ENCODE measurements at regions not wholly inside any gene's neighbourhood (a gene's known extent, or its start where the extent isn't known, plus 50 kb on each side); places are given as distances from the start of the nearest gene placed in this dataset.

GRCh38 chr5:125798307-125798706 is 624.9 kb upstream of the GRAMD2B start:
- H3K27ac Mint-ChIP-seq, result no peak overlapping the region

DNA sequence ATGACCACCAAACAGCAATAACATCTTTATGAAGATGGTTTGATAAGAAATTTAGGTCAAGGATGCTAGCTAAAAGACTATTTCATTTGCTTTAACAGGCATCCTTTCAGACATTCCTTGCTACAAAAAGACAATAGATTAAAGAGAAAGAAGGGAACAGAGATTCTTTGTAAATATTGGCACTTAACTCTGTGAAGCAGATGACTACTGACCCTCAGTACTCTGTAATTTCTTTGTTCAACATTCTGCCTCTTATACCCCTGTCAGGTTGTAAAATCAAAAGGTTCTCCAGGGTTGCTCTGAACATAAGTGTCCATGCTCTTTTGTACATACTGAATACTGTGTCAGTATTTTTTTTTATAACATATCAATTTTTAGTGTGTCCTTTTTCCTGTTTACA is 610.6 kb upstream of the GRAMD2B start:
- Mint-ChIP-seq H3K4me3 (no peak overlapping the region), H3K27me3 (ENCODE audit: insufficient read depth) (no peaks in the 10 kb centered on the region), H3K9me3 (no peaks in the 10 kb centered on the region), H3K36me3 (ENCODE audit: low read depth) (no peaks in the 10 kb centered on the region), H3K27ac (no peak overlapping the region), H3K4me1 (peaks cover 8% of the 10 kb centered on the region)
- H3K27ac ChIP-seq (ENCODE audit: low read depth, low read length), result peak overlapping the region; percentile 70
- DNase-seq, result no peak
- TF ChIP-seq, protein P1, sequence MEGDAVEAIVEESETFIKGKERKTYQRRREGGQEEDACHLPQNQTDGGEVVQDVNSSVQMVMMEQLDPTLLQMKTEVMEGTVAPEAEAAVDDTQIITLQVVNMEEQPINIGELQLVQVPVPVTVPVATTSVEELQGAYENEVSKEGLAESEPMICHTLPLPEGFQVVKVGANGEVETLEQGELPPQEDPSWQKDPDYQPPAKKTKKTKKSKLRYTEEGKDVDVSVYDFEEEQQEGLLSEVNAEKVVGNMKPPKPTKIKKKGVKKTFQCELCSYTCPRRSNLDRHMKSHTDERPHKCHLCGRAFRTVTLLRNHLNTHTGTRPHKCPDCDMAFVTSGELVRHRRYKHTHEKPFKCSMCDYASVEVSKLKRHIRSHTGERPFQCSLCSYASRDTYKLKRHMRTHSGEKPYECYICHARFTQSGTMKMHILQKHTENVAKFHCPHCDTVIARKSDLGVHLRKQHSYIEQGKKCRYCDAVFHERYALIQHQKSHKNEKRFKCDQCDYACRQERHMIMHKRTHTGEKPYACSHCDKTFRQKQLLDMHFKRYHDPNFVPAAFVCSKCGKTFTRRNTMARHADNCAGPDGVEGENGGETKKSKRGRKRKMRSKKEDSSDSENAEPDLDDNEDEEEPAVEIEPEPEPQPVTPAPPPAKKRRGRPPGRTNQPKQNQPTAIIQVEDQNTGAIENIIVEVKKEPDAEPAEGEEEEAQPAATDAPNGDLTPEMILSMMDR (conservative IDR thresholded peaks at IDR 0.05), result no peak
- H3K36me3 ChIP-seq (ENCODE audit: control insufficient read depth, insufficient read depth, low read length), result no peaks in the 10 kb centered on the region
- H3K4me1 ChIP-seq (ENCODE audit: control insufficient read depth, insufficient read depth, low read length), result no peaks in the 10 kb centered on the region
- no peaks in the 10 kb centered on the region for H3K9me3 ChIP-seq (ENCODE audit: control insufficient read depth, low read length)
- H3K4me3 ChIP-seq (ENCODE audit: low read length), result no peak overlapping the region
- no peak overlapping the region for H3K9ac ChIP-seq (ENCODE audit: extremely low read depth, low read length, poor library complexity, severe bottlenecking)
- H3K27me3 ChIP-seq (ENCODE audit: control insufficient read depth, insufficient read depth, low read length, poor library complexity, severe bottlenecking), result no peaks in the 10 kb centered on the region

More at GRCh38 chr5:125798307-125798706, 624.9 kb upstream of the GRAMD2B start:
- TF ChIP-seq, protein P1 (conservative IDR thresholded peaks at IDR 0.05), result no peak
- Histone ChIP-seq H3K27ac (ENCODE audit: low read depth, low read length) (no peak overlapping the region), H3K4me1 (ENCODE audit: control insufficient read depth, insufficient read depth, low read length) (no peaks in the 10 kb centered on the region), H3K4me3 (ENCODE audit: low read length) (no peak overlapping the region), H3K9ac (ENCODE audit: extremely low read depth, low read length, poor library complexity, severe bottlenecking) (no peak overlapping the region), H3K9me3 (ENCODE audit: control insufficient read depth, low read length) (no peaks in the 10 kb centered on the region), H3K27me3 (ENCODE audit: control insufficient read depth, insufficient read depth, low read length, poor library complexity, severe bottlenecking) (no peaks in the 10 kb centered on the region), H3K36me3 (ENCODE audit: control insufficient read depth, insufficient read depth, low read length) (no peaks in the 10 kb centered on the region)
- Mint-ChIP-seq H3K4me1 (no peaks in the 10 kb centered on the region), H3K27me3 (ENCODE audit: insufficient read depth) (no peaks in the 10 kb centered on the region), H3K36me3 (ENCODE audit: low read depth) (no peaks in the 10 kb centered on the region), H3K9me3 (no peaks in the 10 kb centered on the region), H3K4me3 (no peak overlapping the region)
- DNase-seq, result no peak

DNA sequence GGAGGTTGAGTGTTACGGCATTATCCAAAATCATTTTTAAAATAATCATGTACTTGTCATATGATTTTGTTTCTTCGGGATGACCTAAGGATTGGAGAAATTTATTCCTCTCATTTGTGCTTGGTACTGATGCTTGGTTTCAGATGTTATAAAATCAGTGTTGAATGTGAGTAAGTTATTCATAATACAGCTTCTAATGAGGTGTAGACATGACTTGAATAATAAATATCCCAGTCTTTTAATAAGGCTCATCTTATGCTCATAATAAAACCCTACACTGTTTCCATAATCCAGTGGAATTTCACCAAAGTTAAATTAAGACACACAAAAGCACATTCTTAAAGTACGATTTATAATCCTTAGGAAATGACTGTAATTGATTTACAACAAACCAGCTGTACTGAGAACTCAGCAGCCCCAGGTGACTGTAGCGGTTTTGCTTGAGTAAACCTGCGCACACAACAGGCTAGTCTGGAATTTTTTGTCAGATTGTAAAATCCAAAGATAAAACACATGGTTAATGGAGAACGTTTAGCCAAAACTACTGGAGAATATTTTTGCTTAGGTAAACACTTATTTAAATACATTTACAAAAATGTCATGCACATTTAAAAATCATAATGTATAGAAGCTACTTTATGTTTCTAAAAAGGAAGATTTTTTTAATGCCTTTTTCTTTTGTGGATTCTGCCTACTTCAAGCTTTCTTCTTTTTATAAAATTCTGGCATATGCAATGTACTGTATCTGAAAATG is 609.8 kb upstream of the GRAMD2B start:
- no peaks in the 10 kb centered on the region for H3K4me1 ChIP-seq (ENCODE audit: control insufficient read depth, insufficient read depth, low read length)
- DNase-seq, result no peak
- no peaks in the 10 kb centered on the region for H3K36me3 Mint-ChIP-seq (ENCODE audit: low read depth)
- H3K4me3 ChIP-seq (ENCODE audit: low read length), result no peak overlapping the region
- H3K27ac ChIP-seq (ENCODE audit: low read depth, low read length), result peak overlapping the region; percentile 70
- H3K4me1 Mint-ChIP-seq, result peaks cover 4% of the 10 kb centered on the region
- no peaks in the 10 kb centered on the region for H3K36me3 ChIP-seq (ENCODE audit: control insufficient read depth, insufficient read depth, low read length)
- WGBS, 2 experiments (ENCODE audit: insufficient coverage in 1 of 2, insufficient read length in 1 of 2), result 85 to 89% methylated on average over 3 to 5 of the region's 6 CpGs
- no peaks in the 10 kb centered on the region for H3K9me3 Mint-ChIP-seq
- no peak overlapping the region for H3K9ac ChIP-seq (ENCODE audit: extremely low read depth, low read length, poor library complexity, severe bottlenecking)
- H3K4me3 Mint-ChIP-seq, result no peak overlapping the region
- TF ChIP-seq, protein P1 (conservative IDR thresholded peaks at IDR 0.05), result no peak
- H3K9me3 ChIP-seq (ENCODE audit: control insufficient read depth, low read length), result no peaks in the 10 kb centered on the region
- H3K27ac Mint-ChIP-seq, result no peak overlapping the region
- no peaks in the 10 kb centered on the region for H3K27me3 ChIP-seq (ENCODE audit: control insufficient read depth, insufficient read depth, low read length, poor library complexity, severe bottlenecking)
- H3K27me3 Mint-ChIP-seq (ENCODE audit: insufficient read depth), result no peaks in the 10 kb centered on the region
